HG03520 (cell line): ENCODE measurements at regions not wholly inside any gene's neighbourhood (a gene's known extent, or its start where the extent isn't known, plus 50 kb on each side); places are given as distances from the start of the nearest gene placed in this dataset.

Experiments
- ATAC-seq: cut with Tn5 transposase; IDR thresholded peaks from one replicate; pipeline ENCODE4 v1.9.1; 2021; ENCODE audit warnings: mild to moderate bottlenecking, moderate library complexity; ENCODE audit not compliant: unreplicated experiment

DNA sequence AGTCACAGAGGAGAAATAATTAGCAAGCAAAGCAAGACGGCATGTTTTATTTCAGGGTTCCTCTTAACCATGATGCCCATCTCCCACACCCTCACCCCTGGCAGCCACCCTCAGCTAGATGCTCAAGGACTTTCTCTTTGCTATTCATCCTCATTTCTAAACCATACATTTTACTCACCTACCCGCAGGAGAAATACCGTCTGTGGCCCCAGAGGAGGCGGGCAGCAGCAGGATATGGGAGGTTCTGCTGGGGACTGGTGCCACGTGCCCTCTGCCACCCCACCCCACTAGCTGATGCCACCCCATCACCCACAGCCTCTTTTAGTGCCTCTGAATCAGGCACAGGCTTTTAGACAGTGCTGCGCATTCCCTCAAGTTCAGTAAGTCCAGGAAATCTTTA lies 168.7 kb upstream of the ITGB1 start:
- ATAC-seq, result no peak

DNA sequence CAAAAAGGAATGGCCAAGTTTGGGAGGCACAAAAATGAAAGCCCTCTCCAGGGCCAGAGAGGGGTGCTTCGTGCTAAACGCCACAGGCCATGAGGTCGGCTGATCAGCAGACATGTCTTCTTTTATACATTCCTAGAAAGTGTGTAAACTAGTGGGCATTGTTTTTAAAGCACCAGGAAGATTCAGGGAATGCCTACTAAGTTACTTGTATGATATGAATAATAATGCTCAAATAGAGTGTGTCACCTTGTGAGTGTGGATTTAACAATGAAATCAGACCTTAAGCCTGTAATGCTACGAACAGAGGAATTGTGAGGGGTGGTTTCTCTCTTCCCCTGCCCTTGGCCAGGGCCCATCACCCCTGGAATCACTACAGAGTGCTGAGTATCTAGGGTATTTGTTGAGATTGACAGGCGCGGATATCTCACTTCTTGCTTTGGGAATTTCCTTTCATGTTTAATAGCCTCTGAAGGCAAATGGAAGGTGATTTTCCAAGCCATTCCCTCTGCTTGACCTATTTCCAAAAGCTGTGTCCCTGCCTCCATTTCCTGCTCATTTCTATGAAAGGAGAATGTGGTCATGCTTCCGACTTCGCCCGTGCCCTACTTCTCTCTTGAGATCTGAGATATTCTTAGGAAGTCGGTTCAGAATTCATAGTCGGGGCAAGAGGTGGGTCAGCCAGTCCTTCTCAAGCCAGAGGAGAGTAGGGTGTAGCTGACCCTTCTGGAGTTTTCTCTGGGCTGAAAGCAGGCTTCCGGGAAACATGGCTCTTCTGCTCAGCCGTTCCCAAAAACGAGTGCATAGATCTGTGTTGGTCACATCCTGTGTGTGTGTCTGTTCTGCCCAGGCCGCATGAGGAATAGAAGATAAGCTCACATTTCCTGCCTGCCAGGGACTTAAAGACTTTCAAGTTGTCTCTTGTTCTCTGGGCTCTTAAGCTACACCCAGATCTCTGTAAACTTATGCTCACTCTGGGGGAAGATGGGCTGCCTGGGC lies 167.8 kb upstream of the ITGB1 start:
- no peak for ATAC-seq

DNA sequence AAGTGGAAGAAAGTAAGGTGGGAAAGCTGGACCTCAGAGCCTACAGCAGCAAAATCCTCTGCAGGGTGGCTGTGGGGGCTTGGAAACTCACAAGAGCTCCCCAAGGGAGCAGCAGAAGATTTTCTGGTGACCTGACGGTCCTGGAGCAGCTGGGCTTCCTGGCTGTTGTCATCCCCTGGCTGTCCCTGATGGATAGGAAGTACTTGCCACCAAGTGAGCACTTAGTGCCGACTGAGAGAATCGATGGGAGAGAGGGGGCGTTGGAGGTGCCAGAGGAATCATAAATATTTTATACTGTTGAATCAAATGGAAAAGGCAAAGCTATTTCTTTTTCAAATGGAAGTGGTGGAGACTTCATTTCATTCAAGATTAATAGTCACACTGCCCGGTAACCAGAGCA lies 167.1 kb upstream of the ITGB1 start:
- no peak for ATAC-seq

DNA sequence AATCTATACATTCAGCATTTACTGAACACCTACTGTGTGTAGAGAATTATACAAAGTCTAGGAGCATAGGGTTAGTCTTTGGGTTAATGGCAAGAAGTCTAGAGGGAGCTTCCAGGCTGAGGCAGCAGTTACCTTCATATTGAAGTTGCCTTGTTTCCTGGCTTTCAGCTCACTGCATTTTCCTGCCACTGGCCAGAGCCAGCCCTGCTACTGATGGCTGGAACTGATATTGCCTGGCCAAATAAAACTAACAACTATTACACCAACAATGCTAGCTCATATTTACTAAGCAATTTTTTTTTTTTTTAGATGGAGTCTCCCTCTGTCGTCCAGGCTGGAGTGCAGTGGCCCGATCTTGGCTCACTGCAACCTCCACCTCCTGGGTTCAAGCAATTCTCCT lies 165.7 kb upstream of the ITGB1 start:
- ATAC-seq, result no peak

DNA sequence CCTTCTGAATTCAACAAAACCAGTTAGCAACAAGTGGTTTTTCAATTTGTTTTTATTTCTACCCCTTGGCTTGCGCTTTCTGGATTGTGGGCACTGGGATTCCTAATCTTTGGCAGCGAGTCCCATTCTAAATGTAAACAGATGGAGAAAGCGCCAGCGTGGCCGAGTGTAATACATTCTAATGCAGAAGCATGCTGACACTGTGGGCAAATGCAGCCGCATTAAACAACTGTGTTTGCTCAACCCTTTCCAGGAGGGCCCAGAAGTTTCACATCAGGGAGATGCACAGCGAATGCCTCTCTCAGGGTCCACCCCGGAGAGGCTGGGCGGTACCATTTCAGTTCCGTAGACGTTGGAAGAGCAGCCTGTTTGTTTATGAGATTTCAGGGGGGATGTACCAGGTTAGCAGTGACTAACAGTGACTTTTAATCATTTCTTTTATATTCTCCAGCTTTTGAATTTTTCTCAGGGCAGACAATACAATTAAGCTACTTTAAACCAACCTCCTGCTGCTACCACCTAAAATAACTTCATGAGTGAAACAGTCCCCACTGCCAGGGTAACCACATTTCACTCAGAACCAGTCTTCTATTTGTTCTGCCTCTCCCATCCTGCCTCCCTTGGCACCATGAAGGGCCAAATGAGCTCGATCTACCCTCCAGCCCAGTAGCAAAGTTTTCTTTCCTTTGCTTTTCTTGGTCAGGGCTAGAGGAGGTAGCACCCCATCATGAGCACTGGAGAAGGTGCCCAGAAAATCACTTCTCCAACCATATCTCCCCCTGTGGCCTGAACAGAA lies 164.2 kb upstream of the ITGB1 start:
- no peak for ATAC-seq

DNA sequence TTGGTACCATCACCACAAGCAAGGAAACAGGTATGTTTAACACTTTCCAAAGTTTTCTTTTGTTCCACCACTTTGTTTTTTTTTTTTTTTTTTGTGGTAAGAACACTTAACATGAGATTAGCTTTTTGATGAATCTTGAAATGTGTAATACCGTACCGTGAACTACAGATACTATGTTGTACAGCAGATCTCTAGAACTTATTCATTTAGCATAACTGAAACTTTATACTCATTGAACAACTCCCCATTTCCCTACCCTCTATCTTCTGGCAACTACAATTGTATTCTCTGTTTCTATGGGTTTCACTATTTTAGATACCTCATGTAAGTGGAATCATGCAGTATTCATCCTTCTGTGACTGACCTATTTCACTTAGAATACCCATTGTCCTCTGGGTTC lies 162.7 kb upstream of the ITGB1 start:
- ATAC-seq, result peak; percentile 59

DNA sequence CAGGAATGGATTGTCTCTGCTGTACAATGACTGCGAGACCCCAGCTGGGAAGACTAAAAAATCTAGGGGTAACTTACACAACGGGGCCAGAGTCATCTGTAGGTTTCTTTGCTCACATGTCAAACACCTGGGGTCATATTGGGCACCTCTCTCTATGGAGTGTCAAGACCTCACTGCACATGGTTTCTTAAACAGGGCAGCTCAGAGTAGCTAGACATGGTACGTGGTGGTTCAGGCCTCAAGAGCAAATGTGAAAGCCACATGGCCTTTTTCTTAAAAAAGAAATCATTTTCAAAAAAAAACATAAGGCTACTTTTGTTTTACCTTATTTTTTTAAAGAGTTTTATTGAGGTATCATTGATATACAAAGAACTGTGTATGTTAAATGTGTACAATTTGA lies 162.2 kb upstream of the ITGB1 start:
- ATAC-seq, result no peak

DNA sequence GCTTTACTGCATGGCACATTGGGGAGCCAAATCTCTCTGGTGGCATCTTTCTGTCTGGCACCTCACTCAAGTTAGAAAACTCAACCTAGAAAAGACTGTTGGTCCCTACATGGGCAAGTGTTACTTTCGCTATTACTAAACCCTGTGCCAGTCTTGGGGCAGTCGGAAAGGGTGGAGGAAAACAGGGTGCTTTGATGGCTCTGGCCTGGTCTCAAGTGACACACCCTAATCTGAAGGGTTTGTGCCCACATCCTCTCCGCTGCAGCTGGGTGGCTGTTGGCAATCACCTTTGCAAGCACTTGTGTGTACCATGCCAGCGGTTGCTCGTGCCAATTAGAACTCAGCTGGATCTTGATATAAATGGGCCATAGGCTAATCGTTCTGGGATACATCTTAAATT lies 159.8 kb upstream of the ITGB1 start:
- ATAC-seq, result no peak

DNA sequence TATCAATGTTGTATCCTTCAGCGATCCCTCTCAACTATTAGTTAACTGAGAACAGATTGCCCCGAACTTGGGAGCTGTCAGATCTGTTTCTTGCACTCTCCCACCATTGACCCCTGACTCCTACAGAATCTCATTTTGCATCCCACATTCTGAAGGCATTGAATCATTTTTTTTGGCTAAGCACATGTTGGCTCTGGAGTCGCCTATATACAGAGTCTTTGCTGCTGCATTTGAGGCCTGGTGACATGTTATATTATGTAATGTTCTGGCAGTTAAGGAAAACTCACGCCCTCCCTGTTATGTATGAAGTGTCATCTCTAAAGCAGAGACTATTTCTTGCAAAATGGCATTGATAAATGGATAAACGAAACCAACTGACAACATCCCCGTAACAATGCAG lies 159.2 kb upstream of the ITGB1 start:
- ATAC-seq, result no peak

DNA sequence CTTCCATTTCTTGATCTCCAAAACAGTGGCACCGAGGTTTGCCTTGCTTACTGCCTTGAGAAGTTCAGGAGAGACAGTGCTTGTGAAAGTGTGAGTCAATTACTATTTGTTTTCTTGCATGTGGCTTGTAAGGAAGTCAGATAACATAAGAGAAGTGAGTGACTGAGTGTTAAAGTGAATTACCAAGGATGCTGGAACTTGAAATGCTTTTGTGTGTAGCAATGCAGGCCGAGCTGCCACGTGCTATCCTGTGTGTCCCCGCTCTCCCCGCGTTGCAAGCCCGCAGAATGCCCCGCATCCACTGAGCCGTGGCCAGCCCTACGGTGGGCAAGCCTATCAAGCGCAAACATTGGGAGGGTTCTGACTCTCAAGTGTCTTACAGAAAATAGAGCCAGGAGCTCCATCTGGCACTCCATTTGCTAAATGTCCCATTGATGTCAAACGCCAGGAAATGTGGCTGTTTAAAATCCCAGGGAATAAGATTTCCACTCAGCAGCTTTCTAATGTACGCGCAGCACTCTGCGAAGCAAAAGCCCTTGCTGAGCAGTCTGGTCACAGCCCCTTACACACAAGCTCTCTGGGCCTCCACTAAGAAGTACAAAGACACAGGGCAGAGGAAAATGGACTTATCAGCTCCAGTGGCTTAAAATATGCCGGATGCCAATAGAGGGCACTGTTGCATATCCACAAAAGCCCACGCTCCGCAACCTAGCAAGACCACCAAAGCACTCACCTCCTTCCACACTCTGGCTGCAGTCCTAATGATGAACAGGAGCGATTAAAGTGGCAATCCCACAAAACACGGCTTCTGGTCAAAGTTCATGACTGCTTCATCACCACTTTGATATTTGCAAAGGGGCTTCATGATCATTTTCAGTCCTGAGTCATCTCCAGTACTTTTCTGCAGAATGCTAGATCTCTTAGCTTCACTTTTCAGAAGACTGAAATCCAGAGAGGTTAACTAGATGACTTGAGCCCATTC lies 158.0 kb upstream of the ITGB1 start:
- no peak for ATAC-seq

DNA sequence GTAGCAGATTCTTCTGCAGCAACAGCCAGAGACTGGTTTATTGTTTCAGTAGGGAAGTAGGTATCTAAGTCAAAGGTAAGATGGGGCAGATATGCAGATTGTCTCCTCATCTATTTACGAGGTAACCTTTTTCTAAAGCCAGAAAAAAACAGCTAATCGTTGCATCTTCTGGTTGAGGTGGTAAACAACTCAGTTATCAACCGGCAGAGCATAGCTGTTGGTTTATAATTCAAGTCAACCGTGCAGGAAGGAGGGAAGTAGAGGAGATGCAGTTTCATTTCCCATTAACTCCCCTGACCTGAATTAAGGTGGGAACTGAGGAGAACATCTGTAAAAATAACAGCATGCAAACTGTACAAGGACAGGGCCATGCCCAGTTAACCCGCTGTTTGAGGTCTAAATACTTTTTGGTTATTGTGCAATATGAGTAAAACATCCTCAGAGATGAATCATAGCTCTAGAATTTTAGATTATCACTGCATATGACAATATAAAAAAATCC lies 156.5 kb upstream of the ITGB1 start:
- ATAC-seq, result no peak

DNA sequence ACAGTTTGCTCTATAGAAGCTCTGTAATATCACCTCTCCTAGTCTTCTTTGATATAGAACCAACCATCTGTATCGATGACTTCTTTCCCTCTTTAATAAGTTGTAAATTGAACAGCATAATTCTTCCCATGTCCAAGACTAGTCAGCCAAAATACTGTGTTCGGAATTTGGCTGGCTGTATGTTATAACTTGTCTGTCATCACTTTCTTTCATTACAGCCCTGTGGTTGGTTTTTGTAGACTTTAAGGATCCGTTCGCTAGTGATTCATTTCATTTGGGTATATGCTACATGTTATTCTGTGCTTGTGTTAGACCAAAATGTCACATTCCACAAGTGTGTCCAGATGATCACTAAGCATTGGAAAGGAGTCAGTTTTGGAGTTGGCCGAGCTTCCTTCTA lies 155.4 kb upstream of the ITGB1 start:
- no peak for ATAC-seq

DNA sequence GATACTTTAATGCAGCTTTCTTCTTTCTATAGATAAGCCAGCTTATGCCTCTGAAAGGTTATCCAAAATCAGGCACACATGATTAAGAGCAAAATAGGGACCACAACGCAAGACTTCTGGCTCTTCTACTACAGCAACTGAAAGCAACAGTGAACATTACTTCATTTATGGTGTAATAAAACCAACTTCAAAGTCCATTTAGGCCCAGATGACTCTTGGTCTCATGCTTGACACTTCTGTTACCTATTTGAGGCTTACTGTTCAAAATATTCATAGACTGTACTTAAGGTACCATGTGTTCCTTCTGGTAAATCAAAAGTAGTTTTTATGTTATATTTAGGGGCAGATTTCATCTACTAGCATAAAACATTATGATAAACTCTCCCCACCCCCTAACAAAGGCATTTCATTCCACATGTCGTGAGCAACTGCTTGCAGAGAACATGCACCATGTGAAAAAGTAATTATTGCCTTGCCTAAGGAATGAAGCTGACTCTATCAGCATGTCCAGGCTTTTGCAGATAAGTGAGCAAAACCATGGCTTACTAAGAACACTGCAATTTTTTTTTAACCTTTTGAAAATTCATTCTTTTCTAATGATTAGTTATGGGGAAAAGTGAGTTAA lies 154.9 kb upstream of the ITGB1 start:
- ATAC-seq, result no peak

DNA sequence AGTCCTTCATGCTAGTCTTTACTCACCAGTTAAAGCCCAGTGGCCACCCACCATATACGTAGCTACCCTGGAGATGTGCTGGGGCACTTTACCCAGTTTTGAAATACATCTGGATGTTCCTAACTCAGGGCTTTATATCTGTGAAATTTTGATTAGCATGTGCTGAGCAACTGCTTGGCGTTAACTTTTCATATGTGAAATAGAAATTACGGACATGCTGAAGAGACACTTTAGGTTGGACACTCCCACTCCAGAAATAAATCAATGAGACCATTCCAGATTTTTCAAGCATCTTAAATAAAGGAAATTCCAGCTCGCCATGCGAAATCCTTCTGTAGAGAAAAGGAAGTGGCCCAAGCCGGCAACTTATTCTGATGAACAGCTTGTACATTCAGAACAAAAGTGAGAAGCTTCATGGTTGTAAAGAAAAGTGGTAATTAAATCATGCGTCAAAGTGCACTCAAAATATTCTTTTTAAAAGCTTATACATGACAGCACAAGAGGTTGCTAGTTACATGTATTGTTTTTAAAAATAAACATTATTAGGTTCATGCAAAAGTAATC lies 153.5 kb upstream of the ITGB1 start:
- no peak for ATAC-seq

DNA sequence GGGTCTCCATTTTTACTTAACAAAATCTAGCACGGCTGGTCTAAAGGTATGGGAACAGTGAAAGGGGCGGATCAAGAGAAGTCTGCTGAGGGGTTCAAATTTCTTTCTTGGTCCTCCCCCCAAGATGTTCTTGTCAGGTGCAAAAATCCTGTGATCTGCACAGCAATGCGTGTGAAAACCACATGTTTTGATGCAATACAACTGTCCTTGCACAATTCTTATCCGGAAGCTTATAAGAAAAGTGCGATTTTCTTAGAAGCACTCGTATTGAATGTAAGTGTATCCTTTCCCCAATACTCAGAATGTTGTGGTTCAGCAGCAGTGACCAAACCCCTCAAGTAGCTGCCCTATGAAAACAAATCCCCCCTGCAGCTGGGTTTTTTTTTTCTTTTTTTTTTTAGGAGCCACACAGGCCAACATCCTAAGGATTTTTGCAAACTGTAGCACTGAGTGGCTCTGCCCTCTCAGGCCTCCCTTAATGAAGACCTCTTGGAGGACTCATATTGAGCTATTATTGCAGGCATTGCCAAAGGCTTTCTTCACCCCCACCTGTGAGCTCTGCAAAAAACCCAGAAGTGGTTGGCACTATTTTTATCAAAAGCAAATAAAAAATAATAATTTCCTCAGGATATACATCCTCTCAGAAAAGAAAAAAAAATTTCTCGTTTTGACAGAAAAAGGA lies 151.9 kb upstream of the ITGB1 start:
- ATAC-seq, result no peak

DNA sequence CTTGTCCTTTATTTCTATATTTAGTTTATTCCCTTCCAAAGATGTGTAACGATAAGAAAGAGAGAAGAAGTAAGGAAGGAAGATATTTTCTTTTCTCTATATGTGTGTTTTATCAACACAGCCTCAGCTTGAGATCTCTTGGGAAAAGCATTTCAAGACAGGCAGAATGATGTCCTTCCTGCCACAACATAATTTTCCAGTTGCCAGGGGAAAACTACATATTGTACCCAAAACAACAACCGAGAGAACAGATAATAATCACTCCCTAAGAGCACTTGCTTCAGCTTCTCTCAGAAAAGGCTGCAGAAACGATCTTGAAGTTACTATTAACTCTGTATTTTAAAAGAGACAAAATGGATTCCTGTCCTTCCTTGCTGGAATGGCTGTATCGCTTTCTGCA lies 151.4 kb upstream of the ITGB1 start:
- ATAC-seq, result no peak

DNA sequence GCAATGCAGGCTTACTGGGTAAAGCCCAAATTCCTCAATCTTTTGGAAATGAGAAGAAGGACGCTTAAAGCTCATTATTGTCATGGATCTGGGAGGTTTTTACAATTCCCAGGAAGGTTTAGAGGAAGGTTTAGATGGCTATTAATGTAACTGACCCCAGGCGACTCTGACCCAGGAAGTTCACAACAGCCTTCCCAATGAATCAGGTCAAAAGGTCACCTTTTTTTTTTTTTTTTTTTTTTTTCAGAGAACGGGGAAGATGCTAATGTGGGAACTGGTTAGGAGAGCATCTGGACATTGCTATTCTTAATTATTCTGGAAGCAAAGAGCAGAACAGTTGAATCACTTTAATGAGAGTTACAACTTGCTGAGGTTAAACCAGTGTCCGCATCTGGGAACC lies 149.9 kb upstream of the ITGB1 start:
- no peak for ATAC-seq

DNA sequence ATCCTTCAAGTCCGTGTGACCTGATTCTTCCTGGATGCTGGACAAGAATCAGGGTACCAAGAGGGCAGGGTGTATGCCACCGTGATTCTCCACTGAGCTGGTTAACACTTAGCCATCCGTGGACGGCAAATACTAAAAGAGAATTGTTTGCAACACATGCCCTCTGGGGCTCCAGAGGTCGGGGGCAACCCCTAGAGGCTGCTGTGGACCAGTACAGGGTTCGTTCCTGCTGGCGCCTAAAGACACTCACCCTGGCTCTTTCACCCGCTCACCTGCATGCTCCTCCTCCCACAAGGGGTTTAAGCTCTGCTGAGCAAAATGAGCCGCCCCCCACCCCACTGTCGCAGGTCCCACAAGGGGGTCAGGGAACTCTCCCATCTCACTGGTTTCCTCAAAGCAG lies 148.7 kb upstream of the ITGB1 start:
- no peak for ATAC-seq

DNA sequence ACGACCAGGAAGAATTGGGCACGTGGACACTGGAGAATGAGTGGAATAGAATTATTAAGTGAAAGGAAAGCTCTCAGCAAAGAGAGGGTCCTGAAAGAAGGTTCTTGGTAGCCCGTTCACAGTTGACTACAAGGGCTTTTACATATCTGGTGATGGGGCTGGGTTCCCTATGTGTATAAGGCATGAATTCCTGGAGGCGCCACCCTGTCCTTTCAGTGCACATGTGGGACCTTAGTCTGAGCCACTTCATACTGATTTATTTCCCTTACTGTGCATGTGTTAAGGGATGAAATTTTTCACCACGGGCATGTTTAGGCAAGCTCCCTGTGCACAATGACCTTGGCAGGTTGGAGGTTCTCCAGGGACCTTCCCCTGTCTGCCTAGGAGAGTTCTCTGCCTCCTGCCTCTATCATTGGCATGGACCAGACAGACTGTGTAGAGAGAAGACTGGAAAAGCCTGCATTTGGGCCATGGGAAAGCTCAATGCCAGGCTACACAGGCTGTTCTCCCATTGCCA lies 145.9 kb upstream of the ITGB1 start:
- ATAC-seq, result no peak
